K562 (cell line): ENCODE measurements at regions not wholly inside any gene's neighbourhood (a gene's known extent, or its start where the extent isn't known, plus 50 kb on each side); places are given as distances from the start of the nearest gene placed in this dataset.

Experiments
- ATAC-seq: fragments of 200-7000 bp; cut with Tn5 transposase; 3 replicates; pipeline ENCODE4 v1.9.1; 2020; ENCODE audit warnings: moderate library complexity
- BruUV-seq: library from RNA; stranded (reverse); fragments of 400-500 nt; replicated peaks from 2 replicates; lab custom pipeline; 2021; lab: Mats Ljungman, UMichigan
- CTCF ChIA-PET: fragments of 300-600 bp; formaldehyde crosslinking; extraction: SDS; loops from one replicate; lab custom pipeline; 2021; ENCODE audit warnings: low intra/inter-chr PET ratio; lab: Yijun Ruan, JAX
- POLR2A ChIA-PET: fragments of 300-600, 350-650 bp; sonication (Branson Sonifier 250); formaldehyde crosslinking; extraction: SDS; loops from one replicate; lab custom pipeline; 2021; ENCODE audit warnings: antibody characterized with exemption, inconsistent platforms; lab: Yijun Ruan, JAX
- DNase-seq, 4 experiments: peaks; one replicate each; pipeline versions ENCODE4 v3.0.0 to v3.0.0-alpha.2; 2011 to 2018; ENCODE audit warnings: low spot score in 3 of 4, mixed read lengths in 3 of 4; ENCODE audit errors: extremely low read depth in 1 of 4
- FAIRE-seq: peaks from 2 replicates; lab custom pipeline; 2011; peaks lifted over from hg19 to GRCh38; lab: Jason Lieb, UNC
- H2AFZ ChIP-seq: 2 replicates; pipeline ENCODE4 v1.6.0; 2011; ENCODE audit warnings: low read depth, low read length, control low read depth, inconsistent platforms
- H3K27ac ChIP-seq: fragments of 200-600 bp; 3 replicates; pipeline ENCODE4 v1.8.0; 2011; ENCODE audit warnings: low read depth, mild to moderate bottlenecking, control low read depth, inconsistent platforms, low read length, moderate library complexity, mixed read lengths; ENCODE audit errors: extremely low read depth
- H3K27me3 ChIP-seq, 2 experiments: fragments of 300-600 bp in 1 of 2; 2 replicates in 1 of 2; 3 replicates in 1 of 2; pipeline versions ENCODE4 v1.6.0 to v1.8.0; 2011; ENCODE audit warnings: inconsistent platforms in 2 of 2, low read length in 2 of 2, mild to moderate bottlenecking in 1 of 2, mixed read lengths in 1 of 2, moderate library complexity in 1 of 2; ENCODE audit not compliant: control insufficient read depth in 2 of 2, insufficient read depth in 2 of 2
- H3K36me3 ChIP-seq: fragments of 300-600 bp; 3 replicates; pipeline ENCODE4 v1.8.0; 2011; ENCODE audit warnings: mild to moderate bottlenecking, low read length, inconsistent platforms; ENCODE audit not compliant: control insufficient read depth, insufficient read depth
- H3K4me1 ChIP-seq, 2 experiments: fragments of 200-600 bp in 1 of 2; replicated peaks in 1 of 2; 2 replicates in 1 of 2; 3 replicates in 1 of 2; pipeline versions ENCODE4 v1.5.1 to v1.8.0; 2011; ENCODE audit warnings: inconsistent platforms in 2 of 2, low read length in 2 of 2, mild to moderate bottlenecking in 1 of 2, mixed read lengths in 1 of 2, moderate library complexity in 1 of 2; ENCODE audit not compliant: control insufficient read depth in 2 of 2, insufficient read depth in 2 of 2
- H3K4me2 ChIP-seq: 2 replicates; pipeline ENCODE4 v1.6.1; 2011; ENCODE audit warnings: low read length, control low read depth, inconsistent platforms, mixed read lengths; ENCODE audit not compliant: insufficient read depth
- H3K4me3 ChIP-seq: fragments of 200-600 bp; sonication (generic), shearing (Covaris generic); 2 replicates; pipeline ENCODE4 v1.5.1; 2016; ENCODE audit warnings: control low read depth, inconsistent platforms
- H3K79me2 ChIP-seq: fragments of 200-600 bp; 3 replicates; pipeline ENCODE4 v1.8.0; 2011; ENCODE audit warnings: low read length, inconsistent platforms; ENCODE audit not compliant: control insufficient read depth, insufficient read depth
- H3K9ac ChIP-seq, 2 experiments: 2 replicates each; pipeline versions ENCODE4 v1.6.0 to v1.6.1; 2011; ENCODE audit warnings: low read depth in 2 of 2, low read length in 2 of 2, control low read depth in 1 of 2, inconsistent platforms in 1 of 2, mild to moderate bottlenecking in 1 of 2, mixed read lengths in 1 of 2; ENCODE audit not compliant: insufficient read depth in 1 of 2
- H3K9me1 ChIP-seq: one replicate; pipeline ENCODE4 v1.6.0; 2011; ENCODE audit warnings: inconsistent platforms, mild to moderate bottlenecking, low read length, moderate library complexity; ENCODE audit not compliant: control insufficient read depth, insufficient read depth
- H3K9me3 ChIP-seq: replicated peaks from 2 replicates; pipeline ENCODE4 v1.5.1; 2011; ENCODE audit warnings: low read depth, low read length, inconsistent platforms; ENCODE audit not compliant: control insufficient read depth, insufficient read depth
- H4K20me1 ChIP-seq: replicated peaks from 2 replicates; pipeline ENCODE4 v1.6.1; 2011; ENCODE audit warnings: low read length, inconsistent platforms, mixed read lengths; ENCODE audit not compliant: control insufficient read depth, insufficient read depth
- BCL6 ChIP-seq: fragments of 250-450 bp; sonication (Bioruptor Pico); IDR thresholded peaks from 2 replicates; pipeline ENCODE4 v1.4.0; 2020
- DMBX1 ChIP-seq: fragments of 250-450 bp; sonication (Bioruptor Pico); IDR thresholded peaks from 2 replicates; pipeline ENCODE4 v1.8.0; 2022; ENCODE audit warnings: inconsistent platforms, mild to moderate bottlenecking, moderate library complexity, borderline replicate concordance
- ETV1 ChIP-seq: fragments of 450-650 bp; conservative IDR thresholded peaks from 2 replicates; pipeline ENCODE4 v1.6.1; 2016; ENCODE audit warnings: missing genetic modification characterization, control low read depth, low read depth, missing compliant biosample characterization
- NR0B1 ChIP-seq: fragments of 450-650 bp; IDR thresholded peaks from one replicate; pipeline ENCODE4 v1.6.1; 2018; ENCODE audit warnings: mild to moderate bottlenecking, moderate library complexity; ENCODE audit not compliant: partially characterized antibody
- PHB2 ChIP-seq: fragments of 450-650 bp; IDR thresholded peaks from 2 replicates; pipeline ENCODE4 v1.6.1; 2017; ENCODE audit warnings: low read depth
- SP1 ChIP-seq: sonication (generic); formaldehyde crosslinking; IDR thresholded peaks from 2 replicates; pipeline ENCODE4 v1.8.1; 2022; ENCODE audit warnings: mild to moderate bottlenecking, missing genetic modification reagents
- SRSF3 ChIP-seq: fragments of 200-400 bp; formaldehyde crosslinking; IDR thresholded peaks from 2 replicates; pipeline ENCODE4 v1.6.1; 2016; ENCODE audit warnings: mild to moderate bottlenecking, low read length, moderate library complexity; ENCODE audit not compliant: insufficient read depth
- ZBTB34 ChIP-seq: fragments of 250-450 bp; sonication (Bioruptor Pico); IDR thresholded peaks from 2 replicates; pipeline ENCODE4 v1.8.0; 2021; ENCODE audit warnings: mild to moderate bottlenecking, moderate library complexity
- ZNF589 ChIP-seq: fragments of 200-800 bp; sonication (Bioruptor generic); IDR thresholded peaks from 2 replicates; pipeline ENCODE4 v1.6.1; 2016; ENCODE audit warnings: low read depth, missing genetic modification characterization, missing compliant biosample characterization
- WGBS: fragments of 100-300 bp; shearing (Covaris generic); methylation state at CpG from one replicate; pipeline ENCODE4 v1.1.6; 2016; ENCODE audit warnings: low coverage, mixed read lengths; ENCODE audit not compliant: insufficient coverage; ENCODE audit errors: missing lambda C conversion rate; 5-methylcytosine and 5-hydroxymethylcytosine counted together
- in situ Hi-C: fragments of 300-500 bp; cut with MboI; formaldehyde crosslinking; loops from 4 replicates; pipeline ENCODE4 v1.15.0; 2018; ENCODE audit warnings: inconsistent platforms, mixed read lengths
- intact Hi-C: fragments of 100-400 bp; cut with micrococcal nuclease; formaldehyde crosslinking; loops from 2 replicates; pipeline ENCODE4 v1.14.2; 2022

GRCh38 chr2:57217013-57217412, 829.6 kb upstream of the VRK2 start:
- POLR2A ChIA-PET, result no interaction called here
- no peak overlapping the region for H3K4me3 ChIP-seq
- H2AFZ ChIP-seq, result no peak overlapping the region
- no peak overlapping the region for H3K4me2 ChIP-seq
- no peaks in the 10 kb centered on the region for H4K20me1 ChIP-seq
- H3K27me3 ChIP-seq, result no peaks in the 10 kb centered on the region
- FAIRE-seq, result no peak
- H3K4me1 ChIP-seq, result no peaks in the 10 kb centered on the region
- H3K9ac ChIP-seq, result no peak overlapping the region
- 6% methylated on average over 2 of the region's 2 CpGs for WGBS
- DNase-seq, result no peak
- CTCF ChIA-PET, result no interaction called here
- no peaks in the 10 kb centered on the region; the same call in 1 of the 2 replicates for H3K9me3 ChIP-seq
- BruUV-seq, result no TSS peak
- H3K9me1 ChIP-seq, result no peaks in the 10 kb centered on the region
- no peak for ATAC-seq
- in situ Hi-C loops (no loop called here), intact Hi-C loops (no loop called here)
- H3K27ac ChIP-seq, result no peak overlapping the region
- no peaks in the 10 kb centered on the region for H3K79me2 ChIP-seq
- no peaks in the 10 kb centered on the region for H3K36me3 ChIP-seq
- no peak for TF ChIP-seq NR0B1

GRCh38 chr2:57218206-57218605, 828.4 kb upstream of the VRK2 start:
- no peak overlapping the region for H3K27ac ChIP-seq
- BruUV-seq, result no TSS peak
- H3K4me1 ChIP-seq, result no peaks in the 10 kb centered on the region
- CTCF ChIA-PET, result no interaction called here
- H2AFZ ChIP-seq, result no peak overlapping the region
- DNase-seq (no peak), FAIRE-seq (no peak), ATAC-seq (no peak)
- no peaks in the 10 kb centered on the region for H4K20me1 ChIP-seq
- no peak overlapping the region for H3K4me3 ChIP-seq
- H3K4me2 ChIP-seq, result no peak overlapping the region
- in situ Hi-C loops, result no loop called here
- H3K79me2 ChIP-seq, result no peaks in the 10 kb centered on the region
- H3K36me3 ChIP-seq, result no peaks in the 10 kb centered on the region
- POLR2A ChIA-PET, result no interaction called here
- no peaks in the 10 kb centered on the region for H3K9me1 ChIP-seq
- intact Hi-C loops, result no loop called here
- H3K9me3 ChIP-seq, result no peaks in the 10 kb centered on the region; the same call in 1 of the 2 replicates
- WGBS, result 0% methylated on average over 2 of the region's 2 CpGs
- H3K27me3 ChIP-seq, result no peaks in the 10 kb centered on the region
- no peak overlapping the region for H3K9ac ChIP-seq
- TF ChIP-seq SP1 (CRISPR knock-in tag) (no peak), BCL6 (CRISPR knock-in tag) (no peak), ETV1 (tag) (no peak), ZNF589 (no peak), ZBTB34 (CRISPR knock-in tag) (no peak), DMBX1 (CRISPR knock-in tag) (no peak), SRSF3 (no peak), PHB2 (no peak)
